ENCODE measurements at regions not wholly inside any gene's neighbourhood (a gene's known extent, or its start where the extent isn't known, plus 50 kb on each side); places are given as distances from the start of the nearest gene placed in this dataset.

GRCh38 chr5:163670036-163670435, 164.6 kb downstream of the MAT2B start (continued):
- TF ChIP-seq, protein P1, sequence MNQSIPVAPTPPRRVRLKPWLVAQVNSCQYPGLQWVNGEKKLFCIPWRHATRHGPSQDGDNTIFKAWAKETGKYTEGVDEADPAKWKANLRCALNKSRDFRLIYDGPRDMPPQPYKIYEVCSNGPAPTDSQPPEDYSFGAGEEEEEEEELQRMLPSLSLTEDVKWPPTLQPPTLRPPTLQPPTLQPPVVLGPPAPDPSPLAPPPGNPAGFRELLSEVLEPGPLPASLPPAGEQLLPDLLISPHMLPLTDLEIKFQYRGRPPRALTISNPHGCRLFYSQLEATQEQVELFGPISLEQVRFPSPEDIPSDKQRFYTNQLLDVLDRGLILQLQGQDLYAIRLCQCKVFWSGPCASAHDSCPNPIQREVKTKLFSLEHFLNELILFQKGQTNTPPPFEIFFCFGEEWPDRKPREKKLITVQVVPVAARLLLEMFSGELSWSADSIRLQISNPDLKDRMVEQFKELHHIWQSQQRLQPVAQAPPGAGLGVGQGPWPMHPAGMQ (IDR thresholded peaks at IDR 0.05; ENCODE audit: borderline replicate concordance) = no peak
- TF ChIP-seq HCFC1 (IDR thresholded peaks at IDR 0.05; ENCODE audit: low read length) (no peak), RBBP5 (conservative IDR thresholded peaks at IDR 0.05) (no peak), NFXL1 (IDR thresholded peaks at IDR 0.05; ENCODE audit: borderline replicate concordance) (no peak)
- TF ChIP-seq, protein P2, sequence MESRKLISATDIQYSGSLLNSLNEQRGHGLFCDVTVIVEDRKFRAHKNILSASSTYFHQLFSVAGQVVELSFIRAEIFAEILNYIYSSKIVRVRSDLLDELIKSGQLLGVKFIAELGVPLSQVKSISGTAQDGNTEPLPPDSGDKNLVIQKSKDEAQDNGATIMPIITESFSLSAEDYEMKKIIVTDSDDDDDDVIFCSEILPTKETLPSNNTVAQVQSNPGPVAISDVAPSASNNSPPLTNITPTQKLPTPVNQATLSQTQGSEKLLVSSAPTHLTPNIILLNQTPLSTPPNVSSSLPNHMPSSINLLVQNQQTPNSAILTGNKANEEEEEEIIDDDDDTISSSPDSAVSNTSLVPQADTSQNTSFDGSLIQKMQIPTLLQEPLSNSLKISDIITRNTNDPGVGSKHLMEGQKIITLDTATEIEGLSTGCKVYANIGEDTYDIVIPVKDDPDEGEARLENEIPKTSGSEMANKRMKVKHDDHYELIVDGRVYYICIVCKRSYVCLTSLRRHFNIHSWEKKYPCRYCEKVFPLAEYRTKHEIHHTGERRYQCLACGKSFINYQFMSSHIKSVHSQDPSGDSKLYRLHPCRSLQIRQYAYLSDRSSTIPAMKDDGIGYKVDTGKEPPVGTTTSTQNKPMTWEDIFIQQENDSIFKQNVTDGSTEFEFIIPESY (IDR thresholded peaks at IDR 0.05) = no peak

- H3K79me2 ChIP-seq (ENCODE audit: control insufficient read depth, insufficient read depth, low read length) = no peaks in the 10 kb centered on the region
- ChIA-PET SMC1A (ENCODE audit: uncharacterized antibody, unreplicated experiment) (no interaction called here), CTCF (interaction anchor here (1.5 kb wide), 1 partner anchor 15 kb away, joined by 3 read pairs; no protein-coding TSS in a partner anchor), RAD21 (ENCODE audit: unreplicated experiment) (no interaction called here), POLR2A (no interaction called here)
- H3K4me2 ChIP-seq (ENCODE audit: control insufficient read depth, insufficient read depth) = no peak overlapping the region
- WGBS (ENCODE audit: insufficient coverage, insufficient replicate concordance, low lambda C conversion rate, missing lambda C conversion rate) = 34% methylated on average over 2 of the region's 2 CpGs
- in situ Hi-C loops (cut with MboI) = no loop called here
- H3K4me1 ChIP-seq (ENCODE audit: control insufficient read depth, insufficient read depth, low read length) = no peaks in the 10 kb centered on the region
- H2AFZ ChIP-seq (ENCODE audit: control insufficient read depth, low read depth, low read length) = no peak overlapping the region
- H3K27me3 ChIP-seq (replicated peaks in 1 of 2; ENCODE audit: control insufficient read depth in 2 of 2, insufficient read depth in 2 of 2, low read length in 1 of 2) = no peaks in the 10 kb centered on the region
- no peak overlapping the region for H3K4me3 ChIP-seq
- intact Hi-C loops (cut with micrococcal nuclease; ENCODE audit: unreplicated experiment) = no loop called here
- H4K20me1 ChIP-seq (ENCODE audit: control insufficient read depth, insufficient read depth) = no peaks in the 10 kb centered on the region
- TF ChIP-seq CREM (IDR thresholded peaks at IDR 0.05; ENCODE audit: low read depth) = no peak
- no peak for TF ChIP-seq NRF1 (conservative IDR thresholded peaks at IDR 0.05; ENCODE audit: low read depth, low read length)
- no peak for TF ChIP-seq HDAC2 (IDR thresholded peaks at IDR 0.05)
- no peak for TF ChIP-seq POLR2AphosphoS5 (IDR thresholded peaks at IDR 0.05; ENCODE audit: low read length)
- TF ChIP-seq EED (IDR thresholded peaks at IDR 0.05; ENCODE audit: low read depth) = no peak
- TF ChIP-seq, protein P3, sequence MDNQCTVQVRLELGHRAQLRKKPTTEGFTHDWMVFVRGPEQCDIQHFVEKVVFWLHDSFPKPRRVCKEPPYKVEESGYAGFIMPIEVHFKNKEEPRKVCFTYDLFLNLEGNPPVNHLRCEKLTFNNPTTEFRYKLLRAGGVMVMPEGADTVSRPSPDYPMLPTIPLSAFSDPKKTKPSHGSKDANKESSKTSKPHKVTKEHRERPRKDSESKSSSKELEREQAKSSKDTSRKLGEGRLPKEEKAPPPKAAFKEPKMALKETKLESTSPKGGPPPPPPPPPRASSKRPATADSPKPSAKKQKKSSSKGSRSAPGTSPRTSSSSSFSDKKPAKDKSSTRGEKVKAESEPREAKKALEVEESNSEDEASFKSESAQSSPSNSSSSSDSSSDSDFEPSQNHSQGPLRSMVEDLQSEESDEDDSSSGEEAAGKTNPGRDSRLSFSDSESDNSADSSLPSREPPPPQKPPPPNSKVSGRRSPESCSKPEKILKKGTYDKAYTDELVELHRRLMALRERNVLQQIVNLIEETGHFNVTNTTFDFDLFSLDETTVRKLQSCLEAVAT (IDR thresholded peaks at IDR 0.05) = no peak
- TF ChIP-seq BCL11A (IDR thresholded peaks at IDR 0.05; ENCODE audit: low read depth, low read length) = no peak
- no peak for TF ChIP-seq FOXK2 (IDR thresholded peaks at IDR 0.05)
- TF ChIP-seq ZNF274 (IDR thresholded peaks at IDR 0.05; ENCODE audit: insufficient read depth, insufficient read length) = no peak
- TF ChIP-seq FOS (IDR thresholded peaks at IDR 0.05; ENCODE audit: borderline replicate concordance, extremely low read depth, insufficient read length) = no peak
- TF ChIP-seq NFXL1 (IDR thresholded peaks at IDR 0.05; ENCODE audit: borderline replicate concordance) = no peak
- TF ChIP-seq WRNIP1 (IDR thresholded peaks at IDR 0.05; ENCODE audit: borderline replicate concordance, low read depth, low read length) = no peak
- TF ChIP-seq MXI1 (IDR thresholded peaks at IDR 0.05; ENCODE audit: low read depth, low read length) = no peak
- no peak overlapping the region for H3K9ac ChIP-seq (ENCODE audit: control insufficient read depth, insufficient read depth, low read length)
- no peak overlapping the region for H3K27ac ChIP-seq (ENCODE audit: control insufficient read depth, insufficient read depth)
- H3K36me3 ChIP-seq (ENCODE audit: control insufficient read depth in 2 of 2, insufficient read depth in 2 of 2, low read length in 1 of 2) = no peaks in the 10 kb centered on the region
- H3K9me3 ChIP-seq (replicated peaks; ENCODE audit: control insufficient read depth, insufficient read depth, low read length) = no peaks in the 10 kb centered on the region
- FAIRE-seq (no peak), ATAC-seq (no peak), DNase-seq (ENCODE audit: low read depth, low spot score) (no peak)
- BruUV-seq (replicated peaks) = no TSS peak
These were observed 171.7 kb downstream of the MAT2B start for GRCh38 chr5:163677092-163677491.

Measured in GM12878 (cell line).